ENCODE measurements at regions not wholly inside any gene's neighbourhood (a gene's known extent, or its start where the extent isn't known, plus 50 kb on each side); places are given as distances from the start of the nearest gene placed in this dataset.

GRCh38 chr2:34547340-34547739, 948.2 kb upstream of the FAM98A start:
- TF ChIP-seq, protein P1, sequence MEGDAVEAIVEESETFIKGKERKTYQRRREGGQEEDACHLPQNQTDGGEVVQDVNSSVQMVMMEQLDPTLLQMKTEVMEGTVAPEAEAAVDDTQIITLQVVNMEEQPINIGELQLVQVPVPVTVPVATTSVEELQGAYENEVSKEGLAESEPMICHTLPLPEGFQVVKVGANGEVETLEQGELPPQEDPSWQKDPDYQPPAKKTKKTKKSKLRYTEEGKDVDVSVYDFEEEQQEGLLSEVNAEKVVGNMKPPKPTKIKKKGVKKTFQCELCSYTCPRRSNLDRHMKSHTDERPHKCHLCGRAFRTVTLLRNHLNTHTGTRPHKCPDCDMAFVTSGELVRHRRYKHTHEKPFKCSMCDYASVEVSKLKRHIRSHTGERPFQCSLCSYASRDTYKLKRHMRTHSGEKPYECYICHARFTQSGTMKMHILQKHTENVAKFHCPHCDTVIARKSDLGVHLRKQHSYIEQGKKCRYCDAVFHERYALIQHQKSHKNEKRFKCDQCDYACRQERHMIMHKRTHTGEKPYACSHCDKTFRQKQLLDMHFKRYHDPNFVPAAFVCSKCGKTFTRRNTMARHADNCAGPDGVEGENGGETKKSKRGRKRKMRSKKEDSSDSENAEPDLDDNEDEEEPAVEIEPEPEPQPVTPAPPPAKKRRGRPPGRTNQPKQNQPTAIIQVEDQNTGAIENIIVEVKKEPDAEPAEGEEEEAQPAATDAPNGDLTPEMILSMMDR (IDR thresholded peaks at IDR 0.05), result no peak
- no peak for TF ChIP-seq POLR2A (IDR thresholded peaks at IDR 0.05)
